ENCODE measurements at regions not wholly inside any gene's neighbourhood (a gene's known extent, or its start where the extent isn't known, plus 50 kb on each side); places are given as distances from the start of the nearest gene placed in this dataset.
A peak's percentile ranks its signal among the peaks of the same experiment; 100 is the strongest.

DNA sequence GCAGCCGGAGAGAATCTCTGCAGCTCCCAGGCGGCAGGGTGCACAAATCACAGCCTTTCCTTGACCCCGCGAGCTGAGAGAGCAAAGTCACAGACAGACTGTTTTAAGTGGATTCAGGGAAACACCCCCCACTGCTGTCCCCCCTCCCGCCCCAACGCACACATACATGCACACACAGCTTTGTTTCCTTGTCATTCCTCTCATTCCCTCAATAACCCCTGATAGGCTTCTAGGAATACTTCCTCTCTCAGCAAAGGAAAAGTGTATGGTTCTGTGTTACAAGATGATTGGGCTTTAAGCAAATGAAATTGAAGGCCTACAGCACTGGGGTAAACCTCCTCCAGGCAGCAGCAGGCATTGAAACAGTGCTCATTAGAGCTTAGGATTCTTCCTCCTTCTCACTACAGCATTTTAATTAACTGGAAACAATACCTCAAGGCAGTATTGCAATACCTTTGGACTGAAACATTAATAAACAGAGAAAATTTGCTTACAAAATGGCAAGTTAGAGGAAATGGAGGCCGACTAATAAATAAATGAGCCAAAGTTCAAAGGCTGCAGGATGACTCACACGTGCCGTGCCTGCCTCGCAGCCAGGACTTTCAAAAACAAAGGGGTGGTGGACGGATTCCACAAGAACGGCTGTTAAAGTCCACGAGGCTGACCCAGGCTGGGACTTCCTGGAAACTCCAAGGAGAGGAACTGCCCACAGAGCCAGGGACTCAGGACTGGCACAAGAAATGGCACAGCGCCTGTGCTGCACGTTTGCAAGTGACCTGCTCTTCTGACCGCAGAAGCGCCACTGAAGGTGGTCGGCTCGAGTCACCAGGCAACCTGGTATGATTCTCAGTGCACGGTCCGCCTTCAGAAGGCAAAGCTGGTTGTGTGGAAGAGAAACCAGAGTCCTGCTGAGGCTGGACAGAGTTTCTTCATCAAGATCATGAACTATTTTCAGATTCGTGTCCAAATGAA, 236.2 kb downstream of the SYK start:
- ATAC-seq (peak; percentile 78), DNase-seq (peak; percentile 66 to 88 (median 78))
- no peaks in the 10 kb centered on the region for H3K36me3 ChIP-seq (replicated peaks in 1 of 2; ENCODE audit: insufficient read depth in 1 of 2, low read depth in 2 of 2)
- H3K4me3 ChIP-seq: no peak overlapping the region
- TF ChIP-seq, protein P1, sequence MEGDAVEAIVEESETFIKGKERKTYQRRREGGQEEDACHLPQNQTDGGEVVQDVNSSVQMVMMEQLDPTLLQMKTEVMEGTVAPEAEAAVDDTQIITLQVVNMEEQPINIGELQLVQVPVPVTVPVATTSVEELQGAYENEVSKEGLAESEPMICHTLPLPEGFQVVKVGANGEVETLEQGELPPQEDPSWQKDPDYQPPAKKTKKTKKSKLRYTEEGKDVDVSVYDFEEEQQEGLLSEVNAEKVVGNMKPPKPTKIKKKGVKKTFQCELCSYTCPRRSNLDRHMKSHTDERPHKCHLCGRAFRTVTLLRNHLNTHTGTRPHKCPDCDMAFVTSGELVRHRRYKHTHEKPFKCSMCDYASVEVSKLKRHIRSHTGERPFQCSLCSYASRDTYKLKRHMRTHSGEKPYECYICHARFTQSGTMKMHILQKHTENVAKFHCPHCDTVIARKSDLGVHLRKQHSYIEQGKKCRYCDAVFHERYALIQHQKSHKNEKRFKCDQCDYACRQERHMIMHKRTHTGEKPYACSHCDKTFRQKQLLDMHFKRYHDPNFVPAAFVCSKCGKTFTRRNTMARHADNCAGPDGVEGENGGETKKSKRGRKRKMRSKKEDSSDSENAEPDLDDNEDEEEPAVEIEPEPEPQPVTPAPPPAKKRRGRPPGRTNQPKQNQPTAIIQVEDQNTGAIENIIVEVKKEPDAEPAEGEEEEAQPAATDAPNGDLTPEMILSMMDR (IDR thresholded peaks at IDR 0.05): no peak
- no peak for TF ChIP-seq POLR2A (IDR thresholded peaks at IDR 0.05)
- intact Hi-C loops (cut with DNase I): no loop called here
- H3K27ac ChIP-seq: peak overlapping the region; percentile 8 to 82 (median 44)
- H3K9me3 ChIP-seq: no peaks in the 10 kb centered on the region
- 35 to 39% methylated on average over 19 to 22 of the region's 22 CpGs for WGBS, 2 donors
- peaks cover 18% of the 10 kb centered on the region for H3K4me1 ChIP-seq
- no peaks in the 10 kb centered on the region for H3K27me3 ChIP-seq

DNA sequence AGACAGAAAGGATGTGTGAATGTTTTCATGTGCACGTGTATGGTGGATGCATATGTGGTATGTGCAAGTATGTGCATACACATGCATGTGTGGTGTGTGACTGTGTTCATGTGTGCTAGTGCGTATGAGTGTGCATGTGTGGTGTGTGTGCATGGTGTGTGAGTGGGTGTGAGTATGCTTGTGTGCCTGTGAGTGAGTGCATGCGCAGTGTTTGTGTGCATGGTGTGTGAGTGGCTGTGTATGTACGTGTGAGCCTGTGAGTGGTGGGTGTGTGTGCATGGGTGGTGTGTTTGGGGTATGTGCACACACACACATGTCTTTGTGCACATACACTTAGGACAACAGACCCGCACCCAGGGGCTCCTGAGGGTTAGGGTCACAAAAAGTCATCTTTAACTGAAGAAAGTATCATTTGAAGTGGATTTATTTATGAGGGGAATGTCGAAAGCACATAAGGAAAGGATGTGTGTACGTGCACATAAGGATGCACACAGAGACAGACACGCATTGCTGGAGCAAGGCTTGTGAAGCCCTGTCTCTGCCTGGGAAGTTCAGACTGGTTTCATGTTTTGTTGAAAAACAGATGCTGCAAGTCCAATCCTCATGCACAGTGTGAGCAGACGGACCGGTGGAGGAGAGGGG, 237.0 kb downstream of the SYK start:
- Histone ChIP-seq H3K4me3 (no peak overlapping the region), H3K4me1 (peaks cover 18% of the 10 kb centered on the region), H3K27me3 (no peaks in the 10 kb centered on the region), H3K36me3 (replicated peaks in 1 of 2; ENCODE audit: insufficient read depth in 1 of 2, low read depth in 2 of 2) (no peaks in the 10 kb centered on the region), H3K27ac (peak overlapping the region in 3 of 4 donors; percentile 8 to 82 (median 58)), H3K9me3 (no peaks in the 10 kb centered on the region)
- ATAC-seq (no peak), DNase-seq (no peak)
- intact Hi-C loops (cut with DNase I): no loop called here
- no peak for TF ChIP-seq POLR2A (IDR thresholded peaks at IDR 0.05)
- TF ChIP-seq, protein P1 (IDR thresholded peaks at IDR 0.05): no peak
- 81 to 91% methylated on average over 10 of the region's 10 CpGs for WGBS, 2 donors

DNA sequence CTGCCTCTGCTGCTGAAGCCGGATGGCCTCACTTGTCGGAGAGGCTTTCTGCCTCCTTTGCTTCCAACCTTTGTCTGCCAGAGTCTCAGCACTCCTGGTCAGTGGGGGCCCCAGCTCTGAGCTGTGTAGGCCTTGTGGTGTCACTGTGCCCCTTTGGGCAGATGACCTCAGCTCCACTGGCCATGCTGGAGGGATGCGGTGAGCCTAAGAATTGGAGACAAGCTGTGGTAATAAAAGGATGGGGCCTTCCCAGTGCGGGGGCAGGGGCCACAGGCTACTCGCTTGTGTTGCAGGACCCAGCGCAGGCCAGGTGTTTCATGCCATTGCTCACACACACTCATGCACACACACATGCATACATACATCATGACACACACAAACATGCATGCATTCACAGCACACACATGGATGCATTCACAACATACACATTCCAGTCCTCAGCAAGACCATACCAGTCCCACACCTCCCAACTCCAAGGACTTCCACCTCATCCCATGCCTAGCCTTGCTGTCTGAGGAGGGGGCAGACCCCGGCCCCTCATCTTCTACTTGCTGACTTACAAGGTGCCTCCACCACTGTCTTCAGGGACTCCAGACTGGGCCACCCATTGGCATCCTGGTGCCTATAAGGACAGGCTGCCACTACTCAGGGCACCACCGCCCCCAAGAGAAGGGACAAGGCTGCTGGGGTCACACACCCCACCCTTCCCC, 237.7 kb downstream of the SYK start:
- ATAC-seq (no peak), DNase-seq (no peak)
- TF ChIP-seq, protein P1 (IDR thresholded peaks at IDR 0.05): no peak
- TF ChIP-seq POLR2A (IDR thresholded peaks at IDR 0.05): no peak
- intact Hi-C loops (cut with DNase I): no loop called here
- H3K9me3 ChIP-seq: no peaks in the 10 kb centered on the region
- no peaks in the 10 kb centered on the region for H3K27me3 ChIP-seq
- WGBS, 2 donors: 92 to 96% methylated on average over 8 of the region's 8 CpGs
- H3K36me3 ChIP-seq (replicated peaks in 1 of 2; ENCODE audit: insufficient read depth in 1 of 2, low read depth in 2 of 2): no peaks in the 10 kb centered on the region
- H3K4me3 ChIP-seq: no peak overlapping the region
- H3K4me1 ChIP-seq: peaks cover 18% of the 10 kb centered on the region
- no peak overlapping the region for H3K27ac ChIP-seq

DNA sequence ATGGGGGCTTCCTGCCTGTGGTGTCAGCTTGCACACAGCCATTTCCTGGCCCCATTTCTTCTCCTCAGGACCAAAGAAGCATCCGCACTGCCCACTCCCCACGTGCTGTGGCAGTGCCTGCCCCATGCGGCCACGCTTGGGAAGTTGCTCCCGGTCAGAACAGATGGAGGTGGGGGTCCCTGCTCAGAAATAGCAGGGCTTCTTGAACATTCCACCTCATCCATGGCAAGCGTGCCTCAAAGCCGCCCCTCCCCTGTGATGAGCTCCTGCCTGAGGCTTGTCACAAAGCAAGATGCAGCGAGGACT, 238.2 kb downstream of the SYK start:
- no peak for DNase-seq
- WGBS, 2 donors: 94% methylated on average over 5 to 7 of the region's 8 CpGs
- TF ChIP-seq, protein P1 (IDR thresholded peaks at IDR 0.05): no peak
- TF ChIP-seq POLR2A (IDR thresholded peaks at IDR 0.05): no peak

More for the DNA sequence above, 238.2 kb downstream of the SYK start:
- H3K36me3 ChIP-seq (replicated peaks in 1 of 2; ENCODE audit: insufficient read depth in 1 of 2, low read depth in 2 of 2): no peaks in the 10 kb centered on the region
- H3K9me3 ChIP-seq: no peaks in the 10 kb centered on the region
- no peaks in the 10 kb centered on the region for H3K27me3 ChIP-seq
- H3K27ac ChIP-seq: no peak overlapping the region
- intact Hi-C loops (cut with DNase I): no loop called here
- peaks cover 18% of the 10 kb centered on the region for H3K4me1 ChIP-seq
- ATAC-seq: no peak
- H3K4me3 ChIP-seq: no peak overlapping the region
